GM19467 (cell line): ENCODE measurements at regions not wholly inside any gene's neighbourhood (a gene's known extent, or its start where the extent isn't known, plus 50 kb on each side); places are given as distances from the start of the nearest gene placed in this dataset.
"Not testable (repeated sequence)": the region's sequence is repeated elsewhere in the genome, so short reads cannot be mapped to it uniquely, and the experiment has no call there.

Experiments
- ATAC-seq: cut with Tn5 transposase; IDR thresholded peaks from one replicate; pipeline ENCODE4 v1.9.1; 2021; ENCODE audit warnings: mild to moderate bottlenecking, moderate library complexity; ENCODE audit not compliant: unreplicated experiment

GRCh38 chr12:84165998-84166571, 746.5 kb downstream of the SLC6A15 start:
- no peak for ATAC-seq

GRCh38 chr12:84161296-84161695, 751.3 kb downstream of the SLC6A15 start:
- ATAC-seq = no peak

- ATAC-seq = no peak
Measured at GRCh38 chr12:84159260-84159659, 753.3 kb downstream of the SLC6A15 start.

DNA sequence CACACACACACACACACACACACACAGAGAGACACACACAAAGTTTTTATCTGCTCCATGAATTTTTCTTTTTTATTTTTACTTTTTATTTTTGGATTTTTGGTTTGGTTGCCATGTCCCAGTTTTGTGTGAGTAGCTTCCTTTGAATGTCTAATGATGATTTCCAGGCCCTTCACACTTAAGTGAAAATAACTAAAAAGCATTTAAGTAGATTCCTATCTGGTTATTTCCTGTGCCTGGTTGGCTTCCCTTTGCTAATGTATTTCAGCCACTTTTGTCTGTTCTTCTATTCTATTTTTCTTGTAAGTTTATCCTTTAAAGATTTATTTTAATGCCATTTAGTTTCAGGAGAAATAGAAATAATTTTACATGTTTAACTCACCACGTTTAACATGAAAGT, 755.4 kb downstream of the SLC6A15 start:
- ATAC-seq = no peak

GRCh38 chr12:84154991-84155930, 757.3 kb downstream of the SLC6A15 start:
- not testable (repeated sequence) for ATAC-seq

GRCh38 chr12:84154439-84154990, 758.1 kb downstream of the SLC6A15 start:
- ATAC-seq = not testable (repeated sequence)

DNA sequence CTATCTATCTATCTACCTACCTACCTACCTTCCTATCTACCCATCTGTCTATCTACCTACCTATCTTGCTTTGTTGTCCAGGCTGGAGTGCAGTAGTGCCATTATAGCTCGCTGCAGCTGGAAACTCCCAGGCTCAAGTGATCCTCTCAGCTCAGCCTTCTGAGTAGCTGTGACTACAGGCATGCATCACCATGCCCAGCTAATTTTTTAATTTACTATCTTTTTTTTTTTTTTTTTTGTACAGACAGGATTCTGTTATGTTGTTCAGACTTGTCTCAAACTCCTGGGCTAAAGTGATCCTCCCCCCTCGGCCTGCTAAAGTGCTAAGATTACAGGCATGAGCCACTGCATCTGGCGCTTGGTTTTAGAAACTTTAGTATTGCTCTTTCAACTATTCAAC, 762.4 kb downstream of the SLC6A15 start:
- ATAC-seq = no peak

DNA sequence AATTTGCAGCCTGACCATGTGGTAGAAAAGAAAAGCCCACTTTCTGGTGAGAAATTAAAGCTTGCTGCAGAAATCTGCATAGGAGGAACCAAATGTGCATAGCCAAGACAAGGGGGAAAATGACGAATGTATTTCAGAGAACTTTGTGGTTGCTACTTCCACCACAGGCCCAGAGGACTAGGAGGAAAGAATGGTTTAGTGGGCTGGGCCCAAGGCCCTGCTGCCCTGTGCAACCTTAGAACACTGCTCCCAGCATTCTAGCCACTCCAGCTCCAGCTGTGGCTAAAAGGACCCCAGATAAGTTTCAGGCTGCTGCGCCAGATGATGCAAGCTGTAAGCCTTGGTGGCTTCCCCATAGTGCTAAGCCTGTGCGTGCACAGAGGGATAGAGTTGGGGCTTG, 764.3 kb downstream of the SLC6A15 start:
- ATAC-seq = no peak

DNA sequence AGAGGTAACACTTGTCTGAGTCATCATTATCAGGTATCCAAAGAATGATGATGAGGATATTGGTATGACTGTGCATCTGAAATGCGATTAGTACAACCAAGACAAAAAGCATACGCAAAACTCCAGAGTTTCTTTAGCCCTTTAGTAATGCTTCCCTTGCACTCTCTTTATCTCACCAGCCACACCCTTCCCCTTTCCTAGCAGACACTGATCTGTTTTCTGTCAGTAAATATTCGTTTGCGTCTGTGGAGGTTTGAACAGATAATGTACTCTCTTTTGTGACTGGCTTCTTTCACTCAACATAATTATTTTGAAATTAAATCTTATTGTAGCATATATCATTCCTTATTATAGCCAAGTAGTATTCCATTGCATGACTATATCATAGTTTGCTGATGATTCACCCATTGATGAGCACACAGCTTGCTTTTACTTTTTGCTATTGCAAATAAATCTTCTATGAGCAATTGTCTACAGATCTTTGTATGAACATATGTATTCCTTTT, 775.7 kb downstream of the SLC6A15 start:
- ATAC-seq = no peak

DNA sequence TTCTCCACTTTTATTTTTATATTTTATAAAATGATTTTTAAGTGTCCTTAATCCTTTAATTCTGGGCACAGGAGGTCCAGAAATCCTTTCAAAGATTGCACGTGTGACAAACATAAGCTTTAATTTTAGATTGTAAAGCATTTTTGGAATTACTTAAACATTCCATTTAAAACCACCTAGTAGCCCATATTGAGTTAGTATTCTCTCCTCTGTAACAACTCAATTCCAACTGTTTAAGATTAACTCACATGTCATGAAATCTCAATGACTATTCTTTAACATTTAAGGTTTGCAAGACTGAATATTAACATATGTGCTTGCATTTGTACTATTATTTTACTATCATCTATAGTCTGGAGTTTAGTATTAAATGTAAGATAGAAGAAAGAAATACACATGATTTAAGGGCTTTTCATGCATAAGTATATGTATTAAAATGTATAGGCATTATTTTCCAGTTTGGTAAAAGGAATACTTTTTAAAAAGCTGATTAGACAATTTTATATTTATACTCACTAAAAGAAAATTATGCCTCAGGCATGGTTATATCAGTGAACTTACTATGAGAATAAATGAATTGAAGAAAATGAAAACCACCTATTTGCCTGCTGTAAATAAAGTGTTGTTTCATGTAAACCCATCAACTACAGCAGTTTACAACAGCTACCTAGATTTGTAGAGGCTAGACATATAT, 776.9 kb downstream of the SLC6A15 start:
- ATAC-seq = no peak

DNA sequence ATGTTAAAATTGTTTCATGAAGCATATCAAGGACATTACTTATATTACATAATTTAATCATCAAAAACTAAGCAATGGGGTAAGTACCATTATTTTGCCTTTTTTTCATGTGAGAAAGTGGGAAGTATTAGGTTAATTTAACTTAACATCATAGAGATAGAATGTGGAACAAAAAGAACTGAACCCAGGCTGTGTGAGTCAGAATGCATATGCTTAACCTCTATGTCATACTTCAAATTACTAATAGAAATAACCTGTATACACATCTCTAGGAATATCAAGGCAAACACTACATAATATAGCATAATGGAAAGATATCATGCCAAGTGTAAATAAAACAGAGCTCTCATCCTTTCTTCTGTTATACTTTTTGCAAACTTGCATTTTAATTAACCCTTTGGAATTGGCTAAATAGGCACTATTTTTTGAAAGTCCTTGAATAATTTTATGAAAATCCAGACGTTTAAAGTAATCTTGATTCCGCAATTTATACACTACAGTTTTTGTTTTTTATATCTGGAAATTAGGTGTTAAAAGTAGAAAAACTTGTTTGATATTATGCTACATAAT, 777.7 kb downstream of the SLC6A15 start:
- ATAC-seq = no peak

GRCh38 chr12:84131076-84131475, 781.5 kb downstream of the SLC6A15 start:
- ATAC-seq = no peak

GRCh38 chr12:84128117-84128991, 784.2 kb downstream of the SLC6A15 start:
- ATAC-seq = no peak

GRCh38 chr12:84124211-84124610, 788.4 kb downstream of the SLC6A15 start:
- ATAC-seq = no peak

DNA sequence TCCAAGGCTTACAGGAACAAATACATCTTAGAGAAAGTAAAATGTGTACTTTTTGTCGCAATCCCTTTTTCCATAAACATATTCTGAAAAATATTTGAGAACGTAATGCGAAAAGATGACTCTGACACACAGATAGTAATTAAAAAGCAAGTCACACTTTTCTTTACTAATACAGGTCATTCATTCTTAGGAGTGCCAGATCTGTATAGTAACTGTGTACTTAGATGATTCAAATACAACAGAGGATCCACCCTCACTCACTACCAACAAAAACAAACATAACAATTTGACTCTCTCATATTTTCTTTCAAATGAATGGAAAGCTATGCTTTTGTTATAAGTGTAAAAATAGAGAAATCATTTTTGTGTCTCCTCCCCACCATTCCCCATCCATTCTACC, 795.4 kb downstream of the SLC6A15 start:
- ATAC-seq = no peak

DNA sequence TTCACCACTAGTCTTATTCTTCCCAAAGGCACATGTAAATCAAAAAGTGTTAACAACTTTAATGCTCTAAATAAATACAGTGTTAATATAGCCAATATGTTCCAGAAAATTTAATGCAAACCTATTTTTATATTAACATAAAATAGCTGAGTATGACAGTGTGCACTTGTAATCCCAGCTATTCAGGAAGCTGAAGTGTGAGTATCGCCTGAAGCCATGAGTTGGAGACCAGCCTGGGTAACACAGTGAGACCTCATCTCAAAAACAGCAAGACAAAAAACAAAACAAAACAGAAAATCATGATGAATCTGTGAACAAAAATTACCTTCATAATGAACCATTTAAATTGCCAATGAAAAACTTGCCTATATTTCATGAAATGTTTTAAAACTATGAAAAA, 798.9 kb downstream of the SLC6A15 start:
- no peak for ATAC-seq

DNA sequence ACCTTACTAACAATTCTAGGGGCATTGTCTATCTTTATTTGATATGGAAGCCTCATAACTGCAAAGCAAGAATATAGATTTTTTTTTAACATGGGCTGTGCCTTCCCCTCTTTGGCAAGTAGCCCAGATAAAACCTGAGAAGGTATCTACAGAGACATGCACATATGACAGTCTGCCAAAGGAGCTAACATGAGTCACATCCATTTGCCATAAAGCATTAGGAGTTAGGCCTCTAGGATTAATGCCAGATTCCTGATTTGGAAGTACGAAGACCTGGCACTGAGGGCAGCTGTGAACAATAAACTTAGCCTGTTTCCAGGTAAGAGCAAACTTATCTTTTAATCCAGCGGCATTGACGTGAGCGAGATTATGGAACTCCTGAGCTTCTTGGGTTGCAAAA, 808.7 kb downstream of the SLC6A15 start:
- ATAC-seq = not testable (repeated sequence)

DNA sequence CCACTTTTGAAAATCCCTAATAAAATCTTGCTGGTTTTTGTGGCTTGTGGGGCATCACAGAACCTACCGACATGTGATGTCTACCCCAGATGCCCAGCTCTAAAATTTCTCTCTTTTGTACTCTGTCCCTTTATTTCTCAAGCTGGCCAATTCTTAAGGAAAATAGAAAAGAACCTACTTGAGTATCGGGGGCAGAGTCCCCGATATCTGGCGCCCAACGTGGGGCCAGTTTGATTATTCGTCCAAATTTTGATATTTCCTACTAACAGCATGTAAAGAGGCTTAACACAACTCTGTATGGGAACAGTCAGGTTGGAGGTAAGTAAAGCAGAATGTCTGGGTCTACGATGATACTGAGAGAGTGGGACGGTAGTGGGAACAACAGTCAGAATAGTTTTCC, 810.6 kb downstream of the SLC6A15 start:
- not testable (repeated sequence) for ATAC-seq

DNA sequence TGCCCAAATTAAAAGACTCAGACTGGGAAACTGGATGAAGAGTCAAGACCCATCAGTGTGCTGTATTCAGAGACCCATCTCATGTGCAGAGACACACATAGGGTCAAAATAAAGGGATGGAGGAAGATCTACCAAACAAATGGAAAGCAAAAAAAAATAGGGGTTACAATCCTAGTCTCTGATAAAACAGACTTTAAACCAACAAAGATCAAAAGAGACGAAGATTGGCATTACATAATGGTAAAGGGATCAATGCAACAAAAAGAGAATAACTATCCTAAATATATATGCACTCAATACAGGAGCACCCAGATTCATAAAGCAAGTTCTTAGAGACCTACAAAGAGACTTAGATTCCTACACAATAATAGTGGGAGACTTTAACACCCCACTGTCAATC, 813.0 kb downstream of the SLC6A15 start:
- ATAC-seq = not testable (repeated sequence)

- ATAC-seq = no peak
Measured at GRCh38 chr12:84091651-84092050, 820.9 kb downstream of the SLC6A15 start.
